H1 (cell line): ENCODE measurements at regions not wholly inside any gene's neighbourhood (a gene's known extent, or its start where the extent isn't known, plus 50 kb on each side); places are given as distances from the start of the nearest gene placed in this dataset.

Source experiments
- CTCF ChIA-PET: fragments of 300-600 bp; sonication (Branson Sonifier 250); formaldehyde crosslinking; loops from one replicate; lab custom pipeline; 2021; ENCODE audit not compliant: partially characterized antibody; lab: Charles Lee
- POLR2A ChIA-PET: fragments of 300-600 bp; sonication (Branson Sonifier 250); formaldehyde crosslinking; loops from one replicate; lab custom pipeline; 2021; ENCODE audit warnings: inconsistent platforms; ENCODE audit not compliant: partially characterized antibody; lab: Charles Lee
- DNase-seq, 2 experiments: peaks; one replicate each; pipeline versions ENCODE4 v3.0.0 to v3.0.0-alpha.2; 2010 to 2022; ENCODE audit warnings: low spot score in 2 of 2, low read depth in 1 of 2, mixed read lengths in 1 of 2
- FAIRE-seq: peaks from 2 replicates; lab custom pipeline; 2011; peaks lifted over from hg19 to GRCh38; lab: Jason Lieb, UNC
- H2AFZ ChIP-seq: 2 replicates; pipeline ENCODE4 v1.8.1; 2012; ENCODE audit warnings: low read length, inconsistent platforms
- H2AK5ac ChIP-seq: 2 replicates; pipeline ENCODE4 v1.6.1; 2013; ENCODE audit warnings: low read depth, low read length
- H2BK120ac ChIP-seq: replicated peaks from 2 replicates; pipeline ENCODE3; 2013; ENCODE audit warnings: low read depth, low read length, inconsistent platforms
- H2BK12ac ChIP-seq: 2 replicates; pipeline ENCODE4 v1.6.1; 2013; ENCODE audit warnings: low read depth, low read length
- H2BK15ac ChIP-seq: 2 replicates; pipeline ENCODE4 v1.6.1; 2013; ENCODE audit warnings: low read length
- H2BK20ac ChIP-seq: 2 replicates; pipeline ENCODE4 v1.6.1; 2013; ENCODE audit warnings: low read length
- H2BK5ac ChIP-seq: 2 replicates; pipeline ENCODE4 v1.6.1; 2013; ENCODE audit warnings: low read depth, low read length
- H3K14ac ChIP-seq: 2 replicates; pipeline ENCODE4 v1.6.1; 2013; ENCODE audit warnings: inconsistent platforms; ENCODE audit not compliant: insufficient read length
- H3K18ac ChIP-seq: 2 replicates; pipeline ENCODE4 v1.6.1; 2013; ENCODE audit warnings: low read length; ENCODE audit errors: extremely low read depth
- H3K23ac ChIP-seq: 2 replicates; pipeline ENCODE4 v1.6.1; 2013; ENCODE audit warnings: inconsistent platforms; ENCODE audit not compliant: insufficient read length
- H3K23me2 ChIP-seq: 2 replicates; pipeline ENCODE4 v1.6.1; 2013; ENCODE audit warnings: low read depth, low read length
- H3K27ac ChIP-seq: 2 replicates; pipeline ENCODE4 v1.6.1; 2011; ENCODE audit warnings: low read depth, low read length, inconsistent platforms
- H3K27me3 ChIP-seq, 4 experiments: replicated peaks in 1 of 4; 1 replicate in 1 of 4; 2 replicates in 3 of 4; pipeline versions ENCODE4 v1.6.1 to v1.8.1; 2011 to 2013; ENCODE audit warnings: low read length in 3 of 4, mild to moderate bottlenecking in 3 of 4, inconsistent platforms in 2 of 4, mixed read lengths in 2 of 4, moderate library complexity in 1 of 4; ENCODE audit not compliant: control insufficient read depth in 3 of 4, insufficient read depth in 3 of 4; ENCODE audit errors: extremely low read depth in 1 of 4
- H3K36me3 ChIP-seq, 4 experiments: 2 replicates each; pipeline versions ENCODE4 v1.6.1 to v1.8.1; 2011 to 2013; ENCODE audit warnings: mild to moderate bottlenecking in 4 of 4, low read length in 3 of 4, moderate library complexity in 2 of 4, control low read depth in 1 of 4, inconsistent platforms in 1 of 4; ENCODE audit not compliant: insufficient read depth in 4 of 4, control insufficient read depth in 2 of 4
- H3K4ac ChIP-seq: replicated peaks from 2 replicates; pipeline ENCODE3; 2013; ENCODE audit warnings: low read length, low read depth, mixed read lengths, inconsistent platforms; ENCODE audit not compliant: insufficient read length
- H3K4me1 ChIP-seq, 4 experiments: replicated peaks in 1 of 4; 1 replicate in 1 of 4; 2 replicates in 3 of 4; pipeline versions ENCODE4 v1.6.1 to v1.8.1; 2011 to 2013; ENCODE audit warnings: low read length in 3 of 4, inconsistent platforms in 2 of 4, mixed read lengths in 1 of 4; ENCODE audit not compliant: insufficient read depth in 4 of 4, control insufficient read depth in 3 of 4
- H3K4me2 ChIP-seq, 2 experiments: 2 replicates each; pipeline versions ENCODE4 v1.6.1 to v1.8.1; 2011 to 2013; ENCODE audit warnings: low read depth in 2 of 2, low read length in 2 of 2, control low read depth in 1 of 2, inconsistent platforms in 1 of 2, mild to moderate bottlenecking in 1 of 2; ENCODE audit not compliant: insufficient read depth in 1 of 2
- H3K4me3 ChIP-seq, 4 experiments: fragments of 200-600, 300-600 bp in 1 of 4; sonication (generic), shearing (Covaris generic), sonication (Bioruptor Twin) in 1 of 4; 2 replicates each; pipeline versions ENCODE4 v1.5.1 to v1.8.1; 2011 to 2016; ENCODE audit warnings: low read length in 4 of 4, low read depth in 3 of 4, control low read depth in 2 of 4, inconsistent platforms in 2 of 4, mild to moderate bottlenecking in 2 of 4, mixed read lengths in 1 of 4, moderate library complexity in 1 of 4; ENCODE audit not compliant: insufficient read depth in 2 of 4; ENCODE audit errors: extremely low read depth in 1 of 4
- H3K56ac ChIP-seq: replicated peaks from 2 replicates; pipeline ENCODE3; 2013; ENCODE audit warnings: low read depth, mild to moderate bottlenecking, mixed read lengths, low read length, inconsistent platforms; ENCODE audit not compliant: insufficient read length
- H3K79me1 ChIP-seq: 2 replicates; pipeline ENCODE4 v1.6.1; 2013; ENCODE audit warnings: low read depth, low read length, control low read depth
- H3K79me2 ChIP-seq, 2 experiments: 2 replicates each; pipeline versions ENCODE4 v1.6.1 to v1.8.1; 2012 to 2013; ENCODE audit warnings: low read length in 2 of 2, mild to moderate bottlenecking in 2 of 2, inconsistent platforms in 1 of 2; ENCODE audit not compliant: insufficient read depth in 2 of 2, control insufficient read depth in 1 of 2
- H3K9ac ChIP-seq, 4 experiments: replicated peaks in 1 of 4; 1 replicate in 1 of 4; 2 replicates in 3 of 4; pipeline versions ENCODE4 v1.6.1 to v1.8.1; 2011 to 2013; ENCODE audit warnings: low read depth in 3 of 4, low read length in 3 of 4, control low read depth in 2 of 4, mild to moderate bottlenecking in 2 of 4, moderate library complexity in 2 of 4, inconsistent platforms in 1 of 4; ENCODE audit errors: extremely low read depth in 1 of 4
- H3K9me3 ChIP-seq, 2 experiments: 2 replicates each; pipeline versions ENCODE4 v1.6.1 to v1.8.1; 2012 to 2013; ENCODE audit warnings: mild to moderate bottlenecking in 2 of 2, moderate library complexity in 2 of 2, control low read depth in 1 of 2, inconsistent platforms in 1 of 2, low read depth in 1 of 2, low read length in 1 of 2, mixed read lengths in 1 of 2; ENCODE audit not compliant: insufficient read depth in 2 of 2
- H4K20me1 ChIP-seq, 2 experiments: replicated peaks in 1 of 2; 2 replicates each; pipeline versions ENCODE3 to v1.8.1; 2011 to 2013; ENCODE audit warnings: inconsistent platforms in 2 of 2, low read length in 2 of 2, mild to moderate bottlenecking in 1 of 2; ENCODE audit not compliant: insufficient read depth in 2 of 2, control insufficient read depth in 1 of 2
- H4K5ac ChIP-seq: 2 replicates; pipeline ENCODE4 v1.6.1; 2013; ENCODE audit warnings: low read length, low read depth, mixed read lengths, inconsistent platforms; ENCODE audit not compliant: insufficient read length
- H4K8ac ChIP-seq: 2 replicates; pipeline ENCODE4 v1.8.0; 2013; ENCODE audit warnings: mild to moderate bottlenecking, moderate library complexity, low read length, inconsistent platforms; ENCODE audit not compliant: insufficient read depth; ENCODE audit errors: extremely low read depth
- H4K91ac ChIP-seq: replicated peaks from 2 replicates; pipeline ENCODE3; 2013; ENCODE audit warnings: low read length, mixed read lengths, inconsistent platforms; ENCODE audit not compliant: insufficient read length
- GTF2F1 ChIP-seq: IDR thresholded peaks from 2 replicates; pipeline ENCODE4 v1.6.1; 2012; ENCODE audit warnings: low read depth, low read length, improper control_type of control experiment, borderline replicate concordance
- KDM4A ChIP-seq: IDR thresholded peaks from one replicate; pipeline ENCODE4 v1.7.1; 2012; ENCODE audit warnings: low read depth, mild to moderate bottlenecking, moderate library complexity, low read length, inconsistent platforms; ENCODE audit not compliant: severe bottlenecking
- WGBS, 2 experiments: shearing (Covaris generic) in 1 of 2; methylation state at CpG; one replicate each; pipeline versions ENCODE4 v1.1.6 to v1.1.7; 2013 to 2015; ENCODE audit warnings: low lambda C conversion rate in 2 of 2, mixed read lengths in 2 of 2, inconsistent platforms in 1 of 2, low coverage in 1 of 2, missing lambda C conversion rate in 1 of 2; ENCODE audit not compliant: insufficient replicate concordance in 2 of 2, insufficient coverage in 1 of 2, insufficient read length in 1 of 2; ENCODE audit errors: extremely low coverage in 1 of 2, missing lambda C conversion rate in 1 of 2; 5-methylcytosine and 5-hydroxymethylcytosine counted together

GRCh38 chr6:8749465-8749864, 314.1 kb upstream of the SLC35B3 start:
- no peak overlapping the region for H2BK20ac ChIP-seq
- no peak overlapping the region for H4K91ac ChIP-seq
- H2AFZ ChIP-seq = no peak overlapping the region
- H4K8ac ChIP-seq = no peak overlapping the region
- H2BK15ac ChIP-seq = no peak overlapping the region
- no peak overlapping the region for H3K4me3 ChIP-seq
- no peaks in the 10 kb centered on the region for H3K36me3 ChIP-seq
- H2BK120ac ChIP-seq = no peak overlapping the region
- H3K79me2 ChIP-seq = no peaks in the 10 kb centered on the region
- H3K23ac ChIP-seq = no peak overlapping the region
- no peaks in the 10 kb centered on the region for H3K9me3 ChIP-seq
- H3K18ac ChIP-seq = no peak overlapping the region
- H3K27me3 ChIP-seq = no peaks in the 10 kb centered on the region
- H4K5ac ChIP-seq = no peak overlapping the region
- no peak overlapping the region for H3K14ac ChIP-seq
- no peak overlapping the region for H3K27ac ChIP-seq
- FAIRE-seq (no peak), DNase-seq (no peak)
- H3K79me1 ChIP-seq = no peaks in the 10 kb centered on the region
- no peaks in the 10 kb centered on the region for H4K20me1 ChIP-seq
- H3K9ac ChIP-seq = no peak overlapping the region
- H3K4me2 ChIP-seq = no peak overlapping the region
- H2BK5ac ChIP-seq = no peak overlapping the region
- H3K4me1 ChIP-seq = peaks cover 0 to 2% (median 0%) of the 10 kb centered on the region in 4 experiments; a peak in 1 of 7 replicates
- no peak overlapping the region for H2BK12ac ChIP-seq
- H3K56ac ChIP-seq = no peak overlapping the region
- 96% methylated on average over 1 of the region's 1 CpG; no CpG with 5 or more reads in 1 of the 2 experiments for WGBS, 2 experiments
- no peaks in the 10 kb centered on the region for H3K23me2 ChIP-seq
- no peak overlapping the region for H3K4ac ChIP-seq
- no peak overlapping the region for H2AK5ac ChIP-seq
- ChIA-PET CTCF (no interaction called here), POLR2A (no interaction called here)
- TF ChIP-seq KDM4A = no peak
- TF ChIP-seq GTF2F1 = no peak
